HUES64 (cell line): ENCODE measurements at regions not wholly inside any gene's neighbourhood (a gene's known extent, or its start where the extent isn't known, plus 50 kb on each side); places are given as distances from the start of the nearest gene placed in this dataset.

Experiments
- H3K27ac ChIP-seq: 2 replicates; pipeline ENCODE4 v1.7.0; 2013; ENCODE audit warnings: low read depth, low read length, inconsistent platforms
- H3K27me3 ChIP-seq: 2 replicates; pipeline ENCODE4 v1.6.1; 2013; ENCODE audit warnings: mild to moderate bottlenecking, low read length; ENCODE audit not compliant: insufficient read depth
- H3K36me3 ChIP-seq: 2 replicates; pipeline ENCODE4 v1.6.1; 2013; ENCODE audit warnings: mild to moderate bottlenecking, low read length; ENCODE audit not compliant: insufficient read depth
- H3K4me1 ChIP-seq: 2 replicates; pipeline ENCODE4 v1.6.1; 2013; ENCODE audit warnings: mild to moderate bottlenecking, low read length, moderate library complexity; ENCODE audit not compliant: insufficient read depth
- H3K4me3 ChIP-seq: 2 replicates; pipeline ENCODE4 v1.5.1; 2013; ENCODE audit warnings: mild to moderate bottlenecking, low read length, moderate library complexity
- H3K9ac ChIP-seq: 2 replicates; pipeline ENCODE4 v1.6.1; 2013; ENCODE audit warnings: mild to moderate bottlenecking, low read depth, low read length
- H3K9me3 ChIP-seq: 2 replicates; pipeline ENCODE4 v1.6.1; 2013; ENCODE audit warnings: low read depth, low read length; ENCODE audit not compliant: insufficient read depth
- WGBS: fragments of 150-250, 120-280 bp; methylation state at CpG from one replicate; pipeline ENCODE4 v1.1.7; 2013; ENCODE audit warnings: missing lambda C conversion rate; 5-methylcytosine and 5-hydroxymethylcytosine counted together

GRCh38 chr5:18236386-18236785 is 602.1 kb downstream of the TAF11L14 start:
- Histone ChIP-seq H3K4me3 (no peak overlapping the region), H3K4me1 (no peaks in the 10 kb centered on the region), H3K36me3 (no peaks in the 10 kb centered on the region), H3K27me3 (no peaks in the 10 kb centered on the region), H3K27ac (no peak overlapping the region), H3K9ac (no peak overlapping the region), H3K9me3 (no peaks in the 10 kb centered on the region)

GRCh38 chr5:18238321-18238720 is 604.1 kb downstream of the TAF11L14 start:
- H3K4me1 ChIP-seq: no peaks in the 10 kb centered on the region
- no peak overlapping the region for H3K4me3 ChIP-seq
- no peak overlapping the region for H3K27ac ChIP-seq
- no peak overlapping the region for H3K9ac ChIP-seq
- no peaks in the 10 kb centered on the region for H3K36me3 ChIP-seq
- no peaks in the 10 kb centered on the region for H3K27me3 ChIP-seq
- H3K9me3 ChIP-seq: no peaks in the 10 kb centered on the region
- 73% methylated on average over 2 of the region's 2 CpGs for WGBS

GRCh38 chr5:18240971-18241370 is 606.7 kb downstream of the TAF11L14 start:
- Histone ChIP-seq H3K36me3 (no peaks in the 10 kb centered on the region), H3K9me3 (0 out of 2 replicates have a peak, but pooled peaks cover under 1% of the 10 kb centered on the region), H3K9ac (no peak overlapping the region), H3K27me3 (no peaks in the 10 kb centered on the region), H3K4me3 (no peak overlapping the region), H3K27ac (no peak overlapping the region), H3K4me1 (no peaks in the 10 kb centered on the region)
- WGBS: 100% methylated on average over 1 of the region's 1 CpG

GRCh38 chr5:18243846-18244245 is 609.6 kb downstream of the TAF11L14 start:
- H3K27me3 ChIP-seq: no peaks in the 10 kb centered on the region
- no peaks in the 10 kb centered on the region for H3K4me1 ChIP-seq
- H3K9ac ChIP-seq: no peak overlapping the region
- H3K27ac ChIP-seq: no peak overlapping the region
- no peak overlapping the region for H3K4me3 ChIP-seq
- H3K36me3 ChIP-seq: no peaks in the 10 kb centered on the region
- H3K9me3 ChIP-seq: 0 out of 2 replicates have a peak, but pooled peaks cover 6% of the 10 kb centered on the region
- WGBS: 97% methylated on average over 2 of the region's 2 CpGs

- H3K9ac ChIP-seq: no peak overlapping the region
- 0 out of 2 replicates have a peak, but pooled peaks cover 6% of the 10 kb centered on the region for H3K9me3 ChIP-seq
- H3K4me1 ChIP-seq: no peaks in the 10 kb centered on the region
- H3K4me3 ChIP-seq: no peak overlapping the region
- no peaks in the 10 kb centered on the region for H3K36me3 ChIP-seq
- no peak overlapping the region for H3K27ac ChIP-seq
- H3K27me3 ChIP-seq: no peaks in the 10 kb centered on the region
Measured at GRCh38 chr5:18244309-18244708, 610.0 kb downstream of the TAF11L14 start.

GRCh38 chr5:18252559-18252958 is 618.3 kb downstream of the TAF11L14 start:
- Histone ChIP-seq H3K4me1 (no peaks in the 10 kb centered on the region), H3K4me3 (no peak overlapping the region), H3K36me3 (no peaks in the 10 kb centered on the region), H3K27me3 (no peaks in the 10 kb centered on the region), H3K27ac (no peak overlapping the region), H3K9ac (no peak overlapping the region), H3K9me3 (peaks cover 37% of the 10 kb centered on the region)
- WGBS: 97% methylated on average over 3 of the region's 3 CpGs

GRCh38 chr5:18264126-18264882 is 630.0 kb downstream of the TAF11L14 start:
- 97% methylated on average over 2 of the region's 3 CpGs for WGBS
- no peak overlapping the region for H3K27ac ChIP-seq

GRCh38 chr5:18270635-18271338 is 636.5 kb downstream of the TAF11L14 start:
- Histone ChIP-seq H3K27me3 (no peaks in the 10 kb centered on the region), H3K4me1 (no peaks in the 10 kb centered on the region), H3K9me3 (no peaks in the 10 kb centered on the region), H3K4me3 (no peak overlapping the region), H3K9ac (no peak overlapping the region), H3K27ac (no peak overlapping the region), H3K36me3 (no peaks in the 10 kb centered on the region)
- 99% methylated on average over 4 of the region's 4 CpGs for WGBS

More at GRCh38 chr5:18264126-18264882, 630.0 kb downstream of the TAF11L14 start:
- Histone ChIP-seq H3K27me3 (no peaks in the 10 kb centered on the region), H3K4me3 (no peak overlapping the region), H3K9me3 (no peaks in the 10 kb centered on the region), H3K36me3 (no peaks in the 10 kb centered on the region), H3K9ac (no peak overlapping the region), H3K4me1 (no peaks in the 10 kb centered on the region)

- H3K4me1 ChIP-seq: no peaks in the 10 kb centered on the region
- no peak overlapping the region for H3K27ac ChIP-seq
- H3K9ac ChIP-seq: no peak overlapping the region
- 96% methylated on average over 5 of the region's 5 CpGs for WGBS
- no peaks in the 10 kb centered on the region for H3K9me3 ChIP-seq
- H3K36me3 ChIP-seq: no peaks in the 10 kb centered on the region
- H3K27me3 ChIP-seq: no peaks in the 10 kb centered on the region
- H3K4me3 ChIP-seq: no peak overlapping the region
Measured at GRCh38 chr5:18276939-18277338, 642.7 kb downstream of the TAF11L14 start.

GRCh38 chr5:18281947-18282581 is 647.8 kb downstream of the TAF11L14 start:
- Histone ChIP-seq H3K9me3 (no peaks in the 10 kb centered on the region), H3K4me3 (no peak overlapping the region), H3K27ac (no peak overlapping the region), H3K27me3 (no peaks in the 10 kb centered on the region), H3K9ac (no peak overlapping the region), H3K4me1 (no peaks in the 10 kb centered on the region), H3K36me3 (no peaks in the 10 kb centered on the region)
- WGBS: 86% methylated on average over 3 of the region's 4 CpGs

GRCh38 chr5:18285257-18285656 is 651.0 kb downstream of the TAF11L14 start:
- no peaks in the 10 kb centered on the region for H3K4me1 ChIP-seq
- H3K27ac ChIP-seq: no peak overlapping the region
- no peak overlapping the region for H3K4me3 ChIP-seq
- H3K27me3 ChIP-seq: no peaks in the 10 kb centered on the region
- no peak overlapping the region for H3K9ac ChIP-seq
- no peaks in the 10 kb centered on the region for H3K9me3 ChIP-seq
- H3K36me3 ChIP-seq: no peaks in the 10 kb centered on the region
